HG03039 (cell line): ENCODE measurements at regions not wholly inside any gene's neighbourhood (a gene's known extent, or its start where the extent isn't known, plus 50 kb on each side); places are given as distances from the start of the nearest gene placed in this dataset.
"Not testable (repeated sequence)": the region's sequence is repeated elsewhere in the genome, so short reads cannot be mapped to it uniquely, and the experiment has no call there.

Experiments used
- ATAC-seq: cut with Tn5 transposase; IDR thresholded peaks from one replicate; pipeline ENCODE4 v1.9.1; 2021; ENCODE audit warnings: mild to moderate bottlenecking, moderate library complexity; ENCODE audit not compliant: unreplicated experiment

DNA sequence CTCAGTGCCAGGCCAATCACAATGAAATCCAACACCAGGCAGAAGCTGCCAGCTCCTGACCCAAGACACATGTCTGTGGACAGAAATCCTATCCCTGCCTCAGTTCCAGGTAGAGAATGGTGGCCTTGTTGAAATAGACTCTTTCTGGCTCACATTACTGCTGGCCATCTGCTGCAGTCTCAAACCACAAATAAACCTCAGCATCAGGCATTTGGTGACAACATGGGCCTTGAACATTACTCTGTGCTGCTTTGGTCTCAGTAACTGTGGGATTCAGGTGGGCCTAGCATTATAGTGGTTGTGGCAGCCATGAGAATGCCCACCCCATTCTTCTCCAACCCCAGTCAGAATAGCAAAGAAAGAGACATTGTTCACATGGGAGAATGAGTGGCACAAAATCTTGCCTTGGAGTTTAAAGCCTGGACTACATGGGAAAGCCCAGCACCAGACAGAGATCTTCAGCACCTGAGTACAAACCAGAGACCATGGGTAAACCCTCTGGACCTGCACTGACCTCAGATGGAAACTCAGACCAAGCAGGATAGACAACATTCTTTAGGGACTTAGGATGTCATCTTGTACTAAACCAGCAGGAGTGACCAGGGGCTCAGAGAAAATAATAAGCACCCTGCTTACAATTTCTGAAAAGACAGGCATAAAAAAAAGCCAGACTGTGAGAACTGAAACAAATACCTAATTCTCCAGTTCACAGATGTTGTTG, 50.4 kb upstream of the TRAM1L1 start:
- no peak for ATAC-seq

DNA sequence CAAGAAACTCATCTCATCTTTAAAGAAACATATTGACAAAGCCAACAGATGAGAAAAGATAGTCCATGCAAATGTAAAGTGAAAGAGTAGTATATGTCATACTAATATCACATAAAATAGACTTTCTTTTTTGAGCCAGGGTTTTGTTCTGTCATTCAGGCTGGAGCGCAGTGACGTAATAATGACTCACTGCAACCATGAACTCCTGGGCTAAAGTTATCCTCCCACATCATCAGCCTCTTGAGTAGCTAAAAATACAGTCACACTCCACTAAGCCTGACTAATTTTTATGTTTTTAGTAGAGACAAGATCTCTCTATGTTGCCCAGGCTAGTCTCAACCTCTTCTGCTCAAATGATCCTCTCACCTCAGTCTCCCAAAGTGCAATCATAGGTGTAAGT, 51.8 kb upstream of the TRAM1L1 start:
- ATAC-seq: no peak

DNA sequence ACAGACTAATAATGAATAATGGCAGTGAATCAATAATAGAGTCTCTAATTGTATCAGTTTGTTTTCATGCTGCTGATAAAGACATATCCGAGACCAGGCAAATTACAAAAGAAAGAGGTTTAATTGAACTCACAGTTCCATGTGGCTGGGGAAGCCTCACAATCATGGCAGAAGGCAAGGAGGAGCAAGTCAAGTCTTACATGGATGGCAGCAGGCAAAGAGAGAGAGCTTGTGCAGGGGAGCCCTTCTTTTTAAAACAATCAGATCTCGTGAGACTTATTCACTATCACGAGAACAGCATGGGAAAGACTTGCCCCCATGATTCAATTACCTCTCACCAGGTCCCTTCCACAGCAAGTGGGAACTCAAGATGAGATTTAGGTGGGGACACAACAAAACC, 53.4 kb upstream of the TRAM1L1 start:
- not testable (repeated sequence) for ATAC-seq

DNA sequence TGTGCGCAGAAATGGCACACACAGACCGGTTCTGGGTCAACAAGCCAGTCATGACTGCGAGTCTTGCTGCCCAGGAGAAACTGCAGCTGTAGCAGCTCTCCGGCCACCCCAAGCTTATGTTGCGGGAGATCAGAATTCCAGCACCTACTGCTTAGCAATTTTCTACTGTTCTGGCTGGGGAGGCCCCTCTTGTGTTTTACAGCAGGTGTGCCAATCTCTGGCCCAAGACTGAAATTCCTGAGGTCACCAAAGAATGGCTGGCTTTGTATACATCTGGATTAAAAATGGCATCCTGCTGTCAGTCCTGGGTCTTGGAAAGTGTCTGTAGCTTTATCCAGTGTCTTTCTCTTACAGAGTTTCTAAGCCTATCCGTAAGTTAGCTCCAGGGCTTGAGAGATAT, 68.9 kb upstream of the TRAM1L1 start:
- ATAC-seq: no peak

DNA sequence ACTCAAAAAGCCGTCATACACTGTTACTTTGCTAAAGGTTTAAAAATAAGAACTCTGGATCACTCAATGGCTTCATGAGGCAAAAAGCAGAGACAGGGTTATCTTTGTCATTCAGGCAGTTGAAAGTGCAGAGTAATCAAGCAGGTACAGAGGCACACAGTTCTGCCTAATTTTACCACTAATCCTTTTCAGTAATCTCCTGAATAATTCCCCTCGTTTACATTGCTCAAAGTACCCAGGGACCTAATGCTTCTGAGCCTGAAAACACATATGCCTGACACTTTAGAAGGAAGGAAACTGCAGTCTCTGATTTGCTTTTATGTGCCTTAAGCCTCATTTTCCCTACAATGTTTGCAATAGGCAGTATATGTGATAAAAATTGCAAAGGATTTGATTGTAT, 71.4 kb upstream of the TRAM1L1 start:
- ATAC-seq: no peak

DNA sequence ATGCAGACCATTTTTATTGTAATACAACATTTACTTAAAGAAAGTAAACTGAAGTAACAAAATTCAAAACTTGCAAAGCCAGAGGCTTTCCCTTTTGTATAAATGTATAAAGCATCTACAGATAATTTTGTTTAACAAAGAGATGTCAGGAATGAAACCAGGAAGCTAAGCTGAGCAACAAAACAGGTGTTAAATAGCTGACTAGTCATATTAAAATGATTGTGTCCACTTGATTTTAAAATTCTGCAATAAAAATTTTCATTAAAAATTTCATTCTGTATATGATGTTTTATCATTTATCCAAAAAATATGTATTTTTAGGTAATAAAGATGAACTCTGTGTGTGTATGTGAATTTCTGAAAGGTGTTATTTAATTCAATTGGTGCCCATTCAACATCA, 72.0 kb upstream of the TRAM1L1 start:
- no peak for ATAC-seq

DNA sequence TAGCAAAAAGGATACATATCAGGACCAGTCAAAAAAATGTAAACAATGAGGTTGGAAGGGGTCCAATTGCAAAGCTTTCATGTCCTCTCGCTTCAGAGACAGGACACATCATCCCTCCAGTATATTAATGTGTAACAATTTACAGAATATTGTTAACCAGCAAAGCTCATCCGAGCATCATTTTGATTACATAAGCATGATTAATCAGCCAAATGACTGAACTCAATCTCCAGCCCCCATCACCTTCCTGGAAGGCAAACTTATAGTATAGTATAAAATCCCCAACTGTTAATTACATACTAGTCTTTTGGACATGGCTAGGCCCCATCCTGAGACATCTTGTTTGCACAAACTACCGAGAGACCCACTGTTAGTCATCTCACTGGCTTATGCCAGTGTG, 77.6 kb upstream of the TRAM1L1 start:
- ATAC-seq: no peak

DNA sequence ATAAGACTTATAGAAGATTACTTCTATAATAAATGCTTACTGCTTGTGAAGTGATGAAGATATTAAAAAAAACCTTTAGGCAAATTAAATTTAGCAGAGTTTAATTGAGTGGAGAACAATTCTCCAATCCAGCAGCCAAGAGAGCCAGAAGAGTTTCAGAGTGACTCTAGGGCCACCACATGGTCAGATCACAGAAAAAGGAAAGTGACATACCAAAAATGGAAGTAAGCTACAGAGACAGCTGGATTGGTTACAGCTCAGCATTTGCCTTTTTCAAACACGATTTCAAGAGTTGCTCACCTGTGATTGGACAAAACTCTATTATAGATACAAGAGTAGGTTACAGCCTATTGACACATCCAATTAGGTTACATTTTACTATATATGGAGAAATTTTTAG, 79.0 kb upstream of the TRAM1L1 start:
- ATAC-seq: no peak

DNA sequence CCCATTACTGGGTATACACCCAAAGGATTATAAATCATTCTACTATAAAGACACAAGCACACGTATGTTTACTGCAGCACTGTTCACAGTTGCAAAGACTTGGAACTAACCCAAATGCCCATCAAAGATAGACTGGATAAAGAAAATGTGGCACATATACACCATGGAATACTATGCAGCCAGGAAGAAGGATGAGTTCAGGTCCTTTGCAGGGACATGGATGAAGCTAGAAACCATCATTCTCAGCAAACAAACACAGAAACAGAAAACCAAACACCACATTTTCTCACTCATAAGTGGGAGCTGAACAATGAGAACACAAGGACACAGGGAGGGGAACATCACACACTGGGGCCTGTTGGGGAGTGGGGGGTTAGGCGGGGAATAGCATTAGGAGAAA, 90.0 kb upstream of the TRAM1L1 start:
- ATAC-seq: not testable (repeated sequence)

DNA sequence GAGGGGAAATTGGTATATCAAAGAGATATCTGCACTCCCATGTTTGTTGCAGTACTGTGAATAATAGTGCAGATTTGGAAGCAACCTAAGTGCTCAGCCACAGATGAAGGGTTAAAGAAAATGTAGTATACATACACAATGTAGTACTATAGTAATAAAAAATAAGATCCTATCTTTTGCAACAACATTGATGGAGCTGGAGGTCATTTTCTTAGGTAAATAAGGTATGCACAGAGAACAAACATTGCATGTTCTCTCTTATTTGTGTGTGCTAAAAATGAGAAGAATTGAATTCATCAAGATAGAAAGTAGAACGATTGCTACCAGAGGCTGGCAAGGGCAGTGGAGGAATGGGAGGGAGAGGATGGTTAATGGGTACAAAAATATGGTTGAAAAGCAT, 117.9 kb upstream of the TRAM1L1 start:
- ATAC-seq: no peak

DNA sequence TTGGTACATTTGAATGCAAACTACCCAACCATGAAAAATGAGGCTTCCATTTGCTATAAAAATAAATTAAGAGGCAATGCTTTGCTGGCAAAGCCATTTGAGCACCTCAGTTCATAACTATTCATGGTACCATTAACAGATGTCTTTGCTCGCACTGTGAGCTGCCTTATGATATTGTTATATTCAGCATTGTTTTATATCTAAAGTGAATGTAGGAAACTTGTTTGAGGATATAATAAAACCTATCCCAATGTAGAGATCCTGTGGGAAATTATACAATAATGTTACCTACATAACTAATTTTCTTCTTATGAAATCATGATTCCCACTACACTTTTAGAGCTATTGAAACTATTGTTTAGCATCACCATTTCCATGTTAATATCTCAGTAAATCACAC, 125.2 kb upstream of the TRAM1L1 start:
- ATAC-seq: no peak

DNA sequence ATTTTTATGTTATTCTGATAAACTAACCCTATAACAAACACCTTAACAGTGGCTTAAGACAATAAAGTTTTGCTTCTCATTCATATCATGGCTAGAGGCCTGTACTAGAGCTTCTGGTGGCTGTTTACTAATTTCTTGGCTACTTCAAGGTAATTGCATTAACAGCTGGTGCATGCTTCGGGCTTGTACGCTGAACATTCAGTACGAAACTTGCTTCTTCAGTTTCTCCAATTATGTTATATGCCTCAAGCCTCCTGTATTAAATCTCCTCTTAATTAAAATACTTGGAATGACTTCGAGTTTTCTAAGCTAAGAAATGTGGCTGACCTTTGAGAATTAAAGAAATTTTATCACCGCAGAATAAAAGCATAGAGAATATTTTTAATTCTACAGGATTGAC, 138.9 kb upstream of the TRAM1L1 start:
- ATAC-seq: no peak

DNA sequence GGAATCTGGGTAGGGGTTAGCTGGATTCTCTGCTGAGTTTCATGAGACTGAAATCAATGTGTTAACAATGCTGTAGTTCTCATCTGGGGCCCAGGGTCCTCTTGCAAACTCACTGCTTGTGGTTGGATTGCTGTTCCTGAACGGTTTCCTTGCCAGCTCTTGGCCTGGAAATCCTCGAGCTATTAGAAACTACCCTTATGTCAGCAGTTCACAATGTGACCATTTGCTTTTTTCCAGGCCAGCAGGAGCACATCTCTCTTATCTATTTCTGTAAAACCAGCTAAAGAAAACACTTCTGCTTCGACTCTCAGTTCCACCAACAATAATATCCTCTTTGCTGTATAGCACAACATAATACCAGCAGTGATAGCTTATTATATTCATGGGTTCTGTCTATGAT, 140.1 kb upstream of the TRAM1L1 start:
- no peak for ATAC-seq

DNA sequence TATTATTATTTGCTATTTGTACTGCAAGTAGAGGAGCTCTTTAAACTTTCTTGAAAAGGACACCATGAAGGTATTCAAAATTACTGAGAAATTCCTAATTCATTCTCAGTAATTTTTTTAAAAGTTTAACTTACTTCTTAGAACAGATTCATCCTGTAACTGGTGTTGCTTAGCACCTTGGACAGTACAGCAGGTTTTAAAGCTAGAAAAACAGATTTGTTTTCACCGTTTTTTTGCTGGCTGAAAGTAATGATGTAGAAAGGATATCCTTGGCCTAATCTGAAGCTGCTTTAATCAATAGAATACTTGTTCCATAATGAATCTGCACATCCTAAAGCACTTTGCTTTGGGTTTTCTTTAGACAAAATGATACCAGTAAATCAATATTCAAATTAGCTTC, 142.5 kb upstream of the TRAM1L1 start:
- ATAC-seq: no peak

DNA sequence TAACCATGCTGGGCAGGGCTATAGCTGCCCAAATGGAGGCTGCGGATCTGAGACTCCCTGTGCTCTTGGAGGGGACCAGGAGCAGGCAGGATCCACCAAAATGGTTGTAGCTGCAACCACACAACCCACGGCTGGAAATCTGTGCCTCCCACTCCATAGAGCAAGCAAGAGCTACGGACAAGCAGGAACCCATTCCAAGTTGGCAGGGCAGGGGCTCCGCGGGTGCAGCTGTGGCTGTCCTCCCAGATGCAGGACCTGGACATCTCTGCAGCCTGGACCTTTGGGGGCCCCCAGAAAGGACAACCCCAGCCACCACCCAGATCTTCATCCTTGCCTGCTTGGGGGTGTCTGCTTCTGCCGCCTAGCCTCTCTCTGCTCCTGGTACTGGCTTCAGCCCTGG, 154.1 kb upstream of the TRAM1L1 start:
- ATAC-seq: no peak

DNA sequence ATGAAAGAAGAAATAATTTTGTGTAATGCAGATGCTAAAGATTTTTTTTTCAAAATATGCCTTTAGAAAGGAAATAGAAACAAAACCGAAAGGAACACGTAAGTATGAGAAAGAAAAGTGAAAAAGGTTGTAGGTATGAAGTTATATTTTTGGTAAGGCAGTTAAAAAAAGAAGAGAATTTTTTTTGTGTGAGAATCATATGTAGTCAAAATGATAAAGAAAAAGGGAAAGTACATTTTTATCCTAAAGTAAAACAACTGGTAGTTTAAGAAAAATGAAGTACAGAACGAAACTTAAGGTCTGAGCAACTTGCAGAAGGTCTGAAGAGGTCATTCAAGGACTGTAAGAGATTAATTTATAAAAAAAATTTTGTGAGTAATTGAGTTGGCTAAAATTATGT, 164.0 kb upstream of the TRAM1L1 start:
- ATAC-seq: peak; percentile 95

DNA sequence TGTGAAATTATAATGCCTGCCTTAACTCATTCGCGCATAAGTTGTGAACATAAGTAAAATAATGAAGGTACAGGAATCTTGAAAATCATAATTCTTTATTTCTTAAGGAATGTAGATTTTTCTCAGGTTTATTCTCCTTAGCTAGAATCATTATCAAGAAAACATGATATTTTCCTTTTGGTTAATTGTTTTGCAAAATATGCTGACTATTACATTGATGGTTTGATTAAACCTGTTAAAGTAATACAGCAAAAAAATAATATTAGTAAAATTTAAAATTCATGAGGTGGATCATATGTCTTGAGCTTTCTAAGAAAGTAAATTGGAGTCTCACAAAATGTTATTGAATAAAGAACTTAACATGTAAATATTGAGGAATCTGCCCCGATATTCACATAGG, 178.7 kb upstream of the TRAM1L1 start:
- no peak for ATAC-seq

DNA sequence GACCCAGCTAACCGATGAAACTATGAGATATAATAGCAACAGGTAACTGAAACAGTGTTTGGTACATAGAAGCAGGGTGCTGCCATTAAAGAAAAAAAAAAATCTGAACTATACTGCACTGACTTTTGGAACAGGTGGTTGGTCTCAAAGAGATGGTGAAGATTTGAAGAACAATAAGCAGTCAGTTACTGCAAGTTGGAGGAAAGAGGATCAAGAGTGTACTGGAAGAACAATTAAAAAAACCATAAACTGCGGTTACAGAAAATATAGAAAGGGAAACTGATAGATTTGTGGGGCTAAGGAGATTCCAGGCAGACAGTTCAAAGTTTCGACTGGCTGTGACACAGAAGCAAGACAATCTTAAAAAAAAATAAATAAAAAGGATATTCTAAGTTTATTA, 181.9 kb upstream of the TRAM1L1 start:
- ATAC-seq: no peak

DNA sequence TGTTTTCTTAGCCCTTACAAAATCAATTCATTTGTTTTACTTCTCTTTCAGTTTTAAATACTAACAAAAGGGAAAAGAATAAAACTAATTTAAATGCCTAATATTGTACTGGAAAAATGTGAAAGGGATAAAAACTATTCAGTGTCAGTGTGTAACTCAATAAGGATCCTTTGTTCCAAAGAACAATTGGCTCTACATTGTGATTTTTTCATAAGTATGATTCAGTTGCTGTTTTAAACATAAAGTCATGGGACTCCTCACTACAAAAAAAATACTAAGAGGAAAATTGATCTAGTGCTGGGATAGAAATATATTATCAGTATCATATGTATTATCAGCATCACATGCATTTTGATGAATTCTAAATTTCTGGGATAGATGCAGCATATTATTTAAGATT, 199.4 kb upstream of the TRAM1L1 start:
- ATAC-seq: no peak

DNA sequence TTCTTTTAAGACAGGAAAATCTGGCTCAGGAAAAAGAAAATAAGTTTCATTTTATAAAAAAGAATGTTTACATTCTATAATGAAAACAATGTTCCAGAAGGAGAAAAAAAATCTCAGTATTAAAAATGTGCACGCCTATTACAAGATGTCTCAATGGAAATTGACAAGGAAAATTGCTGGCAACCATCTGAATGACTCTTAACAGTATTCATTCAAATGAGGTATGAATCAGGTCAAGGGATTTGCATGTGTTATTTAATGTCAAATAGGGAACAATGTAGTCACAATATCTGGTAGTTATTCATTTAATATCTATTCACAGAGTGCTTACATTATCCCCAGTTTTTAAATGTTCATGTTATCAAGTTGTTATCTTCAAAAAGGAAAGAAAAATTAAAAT, 208.4 kb upstream of the TRAM1L1 start:
- ATAC-seq: no peak

DNA sequence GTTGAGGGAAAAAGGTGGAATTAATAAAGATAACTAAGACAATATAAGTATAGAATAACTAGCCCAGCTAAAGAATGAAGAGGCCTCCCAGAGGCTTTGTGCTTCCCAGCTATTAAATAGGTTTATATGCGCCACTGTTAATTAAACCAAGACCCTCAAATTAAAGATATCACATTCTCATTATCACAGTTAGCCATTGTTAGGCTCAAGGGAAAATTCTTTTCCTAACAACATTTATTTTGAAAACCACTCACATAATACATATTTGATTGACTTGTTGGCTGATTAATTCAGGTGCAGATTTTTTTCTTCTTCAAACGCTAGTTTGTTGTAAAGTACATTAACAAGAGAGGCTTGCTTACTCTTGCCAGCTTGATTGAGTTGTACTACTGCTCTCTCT, 216.8 kb upstream of the TRAM1L1 start:
- ATAC-seq: no peak

DNA sequence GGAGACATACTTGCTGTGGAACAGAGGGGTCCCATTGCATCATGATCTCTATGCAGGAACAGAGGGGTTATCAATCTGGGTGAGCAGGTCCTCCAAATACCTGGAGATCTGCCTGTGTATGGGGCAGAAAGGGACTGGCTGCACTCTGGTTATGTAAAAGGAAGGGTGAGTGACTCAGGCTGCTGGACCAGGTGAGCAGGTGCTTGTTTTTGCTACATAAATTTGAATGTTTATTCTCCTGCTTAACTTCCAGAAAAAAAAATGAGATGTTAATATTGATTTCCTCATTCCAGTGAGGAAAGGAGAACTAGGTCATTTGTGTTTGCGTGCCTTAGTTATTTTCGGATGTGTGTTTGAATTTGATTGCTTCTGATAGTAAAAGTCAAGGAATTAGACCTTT, 225.8 kb upstream of the TRAM1L1 start:
- ATAC-seq: no peak

DNA sequence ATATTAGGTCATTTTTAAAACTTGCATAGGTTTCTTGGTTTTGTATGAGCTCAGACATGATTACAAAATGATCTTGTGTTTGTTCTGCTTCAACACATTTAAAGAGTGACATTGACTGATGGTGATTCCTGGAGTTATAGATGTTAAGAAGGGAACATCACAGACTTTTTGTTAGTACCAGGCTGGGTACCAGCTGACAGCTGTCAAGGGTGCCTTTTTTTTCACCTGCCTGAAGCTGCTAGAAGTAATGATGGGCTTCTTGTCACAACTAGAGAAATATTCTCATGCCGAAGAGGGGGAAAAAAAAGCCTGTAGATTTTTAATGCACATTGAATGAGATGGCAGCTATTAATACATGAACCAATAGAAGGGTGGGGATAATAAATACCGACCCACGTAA, 226.6 kb upstream of the TRAM1L1 start:
- ATAC-seq: no peak
